ENCODE measurements at regions not wholly inside any gene's neighbourhood (a gene's known extent, or its start where the extent isn't known, plus 50 kb on each side); places are given as distances from the start of the nearest gene placed in this dataset.
A peak's percentile ranks its signal among the peaks of the same experiment; 100 is the strongest.
"Not testable (repeated sequence)": the region's sequence is repeated elsewhere in the genome, so short reads cannot be mapped to it uniquely, and the experiment has no call there.

GRCh38 chr9:71279151-71279739 lies 157.8 kb upstream of the TRPM3 start:
- Histone ChIP-seq H3K27me3 (ENCODE audit: control insufficient read depth, insufficient read depth, low read length) (no peaks in the 10 kb centered on the region), H3K4me1 (ENCODE audit: control insufficient read depth, insufficient read depth, low read length) (no peaks in the 10 kb centered on the region; the same call in 1 of the 2 replicates)

GRCh38 chr9:71273613-71274012 lies 152.2 kb upstream of the TRPM3 start:
- Histone ChIP-seq H3K36me3 (ENCODE audit: control insufficient read depth, insufficient read depth, low read length) (no peaks in the 10 kb centered on the region), H3K27ac (ENCODE audit: low read depth, low read length) (no peak overlapping the region), H3K4me3 (ENCODE audit: low read depth, low read length) (no peak overlapping the region), H3K27me3 (ENCODE audit: control insufficient read depth, insufficient read depth, low read length) (no peaks in the 10 kb centered on the region), H3K4me1 (ENCODE audit: control insufficient read depth, insufficient read depth, low read length) (peaks cover 12% of the 10 kb centered on the region), H3K9ac (ENCODE audit: low read depth, low read length) (no peak overlapping the region), H3K9me3 (ENCODE audit: control insufficient read depth, insufficient read depth, low read length) (no peaks in the 10 kb centered on the region)

More at GRCh38 chr9:71279151-71279739, 157.8 kb upstream of the TRPM3 start:
- Histone ChIP-seq H3K9me3 (ENCODE audit: control insufficient read depth, insufficient read depth, low read length) (no peaks in the 10 kb centered on the region), H3K36me3 (ENCODE audit: control insufficient read depth, insufficient read depth, low read length) (no peaks in the 10 kb centered on the region), H3K4me3 (ENCODE audit: low read depth, low read length) (no peak overlapping the region), H3K27ac (ENCODE audit: low read depth, low read length) (no peak overlapping the region), H3K9ac (ENCODE audit: low read depth, low read length) (no peak overlapping the region)

GRCh38 chr9:71271602-71272001 lies 150.2 kb upstream of the TRPM3 start:
- Histone ChIP-seq H3K9ac (ENCODE audit: low read depth, low read length) (no peak overlapping the region), H3K27me3 (ENCODE audit: control insufficient read depth, insufficient read depth, low read length) (no peaks in the 10 kb centered on the region), H3K4me3 (ENCODE audit: low read depth, low read length) (no peak overlapping the region), H3K9me3 (ENCODE audit: control insufficient read depth, insufficient read depth, low read length) (no peaks in the 10 kb centered on the region), H3K36me3 (ENCODE audit: control insufficient read depth, insufficient read depth, low read length) (no peaks in the 10 kb centered on the region), H3K4me1 (ENCODE audit: control insufficient read depth, insufficient read depth, low read length) (peaks cover 12% of the 10 kb centered on the region), H3K27ac (ENCODE audit: low read depth, low read length) (no peak overlapping the region)

- Histone ChIP-seq H3K4me3 (ENCODE audit: low read depth, low read length) (no peak overlapping the region), H3K27ac (ENCODE audit: low read depth, low read length) (no peak overlapping the region), H3K9me3 (ENCODE audit: control insufficient read depth, insufficient read depth, low read length) (no peaks in the 10 kb centered on the region), H3K36me3 (ENCODE audit: control insufficient read depth, insufficient read depth, low read length) (no peaks in the 10 kb centered on the region), H3K4me1 (ENCODE audit: control insufficient read depth, insufficient read depth, low read length) (peaks cover 12% of the 10 kb centered on the region), H3K27me3 (ENCODE audit: control insufficient read depth, insufficient read depth, low read length) (no peaks in the 10 kb centered on the region), H3K9ac (ENCODE audit: low read depth, low read length) (no peak overlapping the region)
Measured at GRCh38 chr9:71270554-71270953, 149.1 kb upstream of the TRPM3 start.

- H3K9ac ChIP-seq (ENCODE audit: low read depth, low read length), result no peak overlapping the region
- no peak overlapping the region for H3K4me3 ChIP-seq (ENCODE audit: low read depth, low read length)
- no peak overlapping the region for H3K27ac ChIP-seq (ENCODE audit: low read depth, low read length)
- H3K27me3 ChIP-seq (ENCODE audit: control insufficient read depth, insufficient read depth, low read length), result no peaks in the 10 kb centered on the region
- H3K4me1 ChIP-seq (ENCODE audit: control insufficient read depth, insufficient read depth, low read length), result peaks cover 12% of the 10 kb centered on the region
- H3K9me3 ChIP-seq (ENCODE audit: control insufficient read depth, insufficient read depth, low read length), result no peaks in the 10 kb centered on the region
- no peaks in the 10 kb centered on the region for H3K36me3 ChIP-seq (ENCODE audit: control insufficient read depth, insufficient read depth, low read length)
Measured at GRCh38 chr9:71269859-71270258, 148.4 kb upstream of the TRPM3 start.

GRCh38 chr9:71268871-71269635 lies 147.6 kb upstream of the TRPM3 start:
- Histone ChIP-seq H3K4me1 (ENCODE audit: control insufficient read depth, insufficient read depth, low read length) (peaks cover 12% of the 10 kb centered on the region), H3K9me3 (ENCODE audit: control insufficient read depth, insufficient read depth, low read length) (no peaks in the 10 kb centered on the region)

GRCh38 chr9:71263451-71263850 lies 142.0 kb upstream of the TRPM3 start:
- Histone ChIP-seq H3K27ac (ENCODE audit: low read depth, low read length) (no peak overlapping the region), H3K9ac (ENCODE audit: low read depth, low read length) (no peak overlapping the region), H3K9me3 (ENCODE audit: control insufficient read depth, insufficient read depth, low read length) (no peaks in the 10 kb centered on the region), H3K4me1 (ENCODE audit: control insufficient read depth, insufficient read depth, low read length) (no peaks in the 10 kb centered on the region), H3K27me3 (ENCODE audit: control insufficient read depth, insufficient read depth, low read length) (no peaks in the 10 kb centered on the region), H3K4me3 (ENCODE audit: low read depth, low read length) (no peak overlapping the region), H3K36me3 (ENCODE audit: control insufficient read depth, insufficient read depth, low read length) (no peaks in the 10 kb centered on the region)

More at GRCh38 chr9:71268871-71269635, 147.6 kb upstream of the TRPM3 start:
- Histone ChIP-seq H3K36me3 (ENCODE audit: control insufficient read depth, insufficient read depth, low read length) (no peaks in the 10 kb centered on the region), H3K27ac (ENCODE audit: low read depth, low read length) (no peak overlapping the region), H3K9ac (ENCODE audit: low read depth, low read length) (no peak overlapping the region), H3K27me3 (ENCODE audit: control insufficient read depth, insufficient read depth, low read length) (no peaks in the 10 kb centered on the region), H3K4me3 (ENCODE audit: low read depth, low read length) (no peak overlapping the region; the same call in 1 of the 2 replicates)

GRCh38 chr9:71260419-71260818 lies 139.0 kb upstream of the TRPM3 start:
- not testable (repeated sequence) for H3K4me3 ChIP-seq (ENCODE audit: low read depth, low read length); H3K9ac ChIP-seq (ENCODE audit: low read depth, low read length); H3K4me1 ChIP-seq (ENCODE audit: control insufficient read depth, insufficient read depth, low read length); H3K9me3 ChIP-seq (ENCODE audit: control insufficient read depth, insufficient read depth, low read length); H3K27me3 ChIP-seq (ENCODE audit: control insufficient read depth, insufficient read depth, low read length); H3K27ac ChIP-seq (ENCODE audit: low read depth, low read length); H3K36me3 ChIP-seq (ENCODE audit: control insufficient read depth, insufficient read depth, low read length)

- no peaks in the 10 kb centered on the region for H3K36me3 ChIP-seq (ENCODE audit: control insufficient read depth, insufficient read depth, low read length)
- peaks cover 14% of the 10 kb centered on the region for H3K4me1 ChIP-seq (ENCODE audit: control insufficient read depth, insufficient read depth, low read length)
- no peak overlapping the region for H3K27ac ChIP-seq (ENCODE audit: low read depth, low read length)
- no peak overlapping the region for H3K4me3 ChIP-seq (ENCODE audit: low read depth, low read length)
- no peaks in the 10 kb centered on the region for H3K9me3 ChIP-seq (ENCODE audit: control insufficient read depth, insufficient read depth, low read length)
- H3K27me3 ChIP-seq (ENCODE audit: control insufficient read depth, insufficient read depth, low read length), result no peaks in the 10 kb centered on the region
- H3K9ac ChIP-seq (ENCODE audit: low read depth, low read length), result no peak overlapping the region
Measured at GRCh38 chr9:71254592-71255277, 133.3 kb upstream of the TRPM3 start.

GRCh38 chr9:71253011-71253410 lies 131.6 kb upstream of the TRPM3 start:
- H3K27me3 ChIP-seq (ENCODE audit: control insufficient read depth, insufficient read depth, low read length), result no peaks in the 10 kb centered on the region
- no peak overlapping the region for H3K4me3 ChIP-seq (ENCODE audit: low read depth, low read length)
- no peak overlapping the region for H3K27ac ChIP-seq (ENCODE audit: low read depth, low read length)
- no peaks in the 10 kb centered on the region for H3K9me3 ChIP-seq (ENCODE audit: control insufficient read depth, insufficient read depth, low read length)
- no peaks in the 10 kb centered on the region for H3K36me3 ChIP-seq (ENCODE audit: control insufficient read depth, insufficient read depth, low read length)
- H3K4me1 ChIP-seq (ENCODE audit: control insufficient read depth, insufficient read depth, low read length), result peaks cover 19% of the 10 kb centered on the region
- no peak overlapping the region for H3K9ac ChIP-seq (ENCODE audit: low read depth, low read length)

- no peaks in the 10 kb centered on the region for H3K9me3 ChIP-seq (ENCODE audit: control insufficient read depth, insufficient read depth, low read length)
- peaks cover 33% of the 10 kb centered on the region for H3K4me1 ChIP-seq (ENCODE audit: control insufficient read depth, insufficient read depth, low read length)
- H3K9ac ChIP-seq (ENCODE audit: low read depth, low read length), result no peak overlapping the region
- H3K4me3 ChIP-seq (ENCODE audit: low read depth, low read length), result peak overlapping the region; percentile 37
- no peaks in the 10 kb centered on the region for H3K36me3 ChIP-seq (ENCODE audit: control insufficient read depth, insufficient read depth, low read length)
- peak overlapping the region; percentile 49 for H3K27ac ChIP-seq (ENCODE audit: low read depth, low read length)
- no peaks in the 10 kb centered on the region for H3K27me3 ChIP-seq (ENCODE audit: control insufficient read depth, insufficient read depth, low read length)
Measured at GRCh38 chr9:71250581-71250980, 129.2 kb upstream of the TRPM3 start.
